Colonic mucosa (tissue), 4 donors: ENCODE measurements at regions not wholly inside any gene's neighbourhood (a gene's known extent, or its start where the extent isn't known, plus 50 kb on each side); places are given as distances from the start of the nearest gene placed in this dataset.

Source experiments
- DNase-seq: peaks from one replicate; pipeline ENCODE4 v3.0.0-alpha.2; 2020
- H3K27ac ChIP-seq: fragments of 200-600 bp; one replicate; pipeline ENCODE4 v1.8.0; 2021
- H3K27me3 ChIP-seq: fragments of 200-600 bp; one replicate; pipeline ENCODE4 v1.8.0; 2021
- H3K36me3 ChIP-seq: fragments of 200-600 bp; one replicate; pipeline ENCODE4 v1.8.0; 2021
- H3K4me1 ChIP-seq: fragments of 200-600 bp; one replicate; pipeline ENCODE4 v1.8.0; 2021; ENCODE audit warnings: mild to moderate bottlenecking
- H3K4me3 ChIP-seq: fragments of 200-600 bp; one replicate; pipeline ENCODE4 v1.8.0; 2021
- H3K9ac ChIP-seq, 2 donors: one replicate each; pipeline ENCODE4 v1.7.0; 2013; ENCODE audit warnings: control low read depth in 2 of 2, low read depth in 2 of 2, low read length in 2 of 2
- H3K9me3 ChIP-seq: fragments of 200-600 bp; one replicate; pipeline ENCODE4 v1.8.0; 2021
- CTCF ChIP-seq: fragments of 200-600 bp; IDR thresholded peaks from one replicate; pipeline ENCODE4 v1.8.0; 2022; ENCODE audit warnings: antibody characterized with exemption, mild to moderate bottlenecking
- intact Hi-C: fragments of 100-400 bp; cut with DNase I; formaldehyde crosslinking; loops from one replicate; pipeline ENCODE4 v1.14.1; 2022
- donor health status: healthy.
- donor health status: DM: no; HTN: no; CAD: no.
- donor health status: DM: no; HTN: no; CAD: no.

- H3K27me3 ChIP-seq = no peaks in the 10 kb centered on the region
- no peaks in the 10 kb centered on the region for H3K9me3 ChIP-seq
- no peak for DNase-seq
- intact Hi-C loops = loop anchor here (10.0 kb wide), 1 partner anchor 492 kb away; no protein-coding TSS in a partner anchor
- no peak overlapping the region for H3K9ac ChIP-seq
- no peak for TF ChIP-seq CTCF
- no peaks in the 10 kb centered on the region for H3K4me1 ChIP-seq
- H3K4me3 ChIP-seq = no peak overlapping the region
- no peaks in the 10 kb centered on the region for H3K36me3 ChIP-seq
- no peak overlapping the region for H3K27ac ChIP-seq
Observed at GRCh38 chr4:71222661-71223060, 116.2 kb upstream of the SLC4A4 start.

GRCh38 chr4:71229477-71230270 lies 109.1 kb upstream of the SLC4A4 start:
- Histone ChIP-seq H3K4me1 (peaks cover 7% of the 10 kb centered on the region), H3K4me3 (no peak overlapping the region), H3K27me3 (no peaks in the 10 kb centered on the region), H3K9me3 (no peaks in the 10 kb centered on the region), H3K27ac (no peak overlapping the region), H3K9ac (no peak overlapping the region), H3K36me3 (no peaks in the 10 kb centered on the region)
- DNase-seq = peak; percentile 41
- peak; percentile 59 for TF ChIP-seq CTCF
- intact Hi-C loops = loop anchor here (5.0 to 10.0 kb wide), 2 partner anchors 42 to 485 kb away; no protein-coding TSS in a partner anchor

GRCh38 chr4:71230271-71231128 lies 108.3 kb upstream of the SLC4A4 start:
- Histone ChIP-seq H3K9ac (peak overlapping the region in 1 of 2 donors; percentile 13), H3K9me3 (no peaks in the 10 kb centered on the region), H3K27me3 (no peaks in the 10 kb centered on the region), H3K4me3 (no peak overlapping the region), H3K27ac (no peak overlapping the region), H3K4me1 (peaks cover 7% of the 10 kb centered on the region), H3K36me3 (no peaks in the 10 kb centered on the region)
- peak; percentile 46 for DNase-seq
- no peak for TF ChIP-seq CTCF
- intact Hi-C loops = loop anchor here (5.0 kb wide), 1 partner anchor 43 kb away; no protein-coding TSS in a partner anchor

GRCh38 chr4:71231129-71232055 lies 107.4 kb upstream of the SLC4A4 start:
- Histone ChIP-seq H3K4me1 (peaks cover 7% of the 10 kb centered on the region), H3K4me3 (no peak overlapping the region), H3K9ac (peak overlapping the region in 1 of 2 donors; percentile 13), H3K27me3 (no peaks in the 10 kb centered on the region), H3K9me3 (no peaks in the 10 kb centered on the region), H3K36me3 (no peaks in the 10 kb centered on the region), H3K27ac (no peak overlapping the region)
- intact Hi-C loops = loop anchor here (5.0 kb wide), 1 partner anchor 44 kb away; no protein-coding TSS in a partner anchor
- no peak for TF ChIP-seq CTCF
- peak; percentile 90 for DNase-seq
